H1 (cell line): ENCODE measurements at regions not wholly inside any gene's neighbourhood (a gene's known extent, or its start where the extent isn't known, plus 50 kb on each side); places are given as distances from the start of the nearest gene placed in this dataset.

Source experiments
- CTCF ChIA-PET: fragments of 300-600 bp; sonication (Branson Sonifier 250); formaldehyde crosslinking; loops from one replicate; lab custom pipeline; 2021; ENCODE audit not compliant: partially characterized antibody; lab: Charles Lee
- POLR2A ChIA-PET: fragments of 300-600 bp; sonication (Branson Sonifier 250); formaldehyde crosslinking; loops from one replicate; lab custom pipeline; 2021; ENCODE audit warnings: inconsistent platforms; ENCODE audit not compliant: partially characterized antibody; lab: Charles Lee
- DNase-seq, 2 experiments: peaks; one replicate each; pipeline versions ENCODE4 v3.0.0 to v3.0.0-alpha.2; 2010 to 2022; ENCODE audit warnings: low spot score in 2 of 2, low read depth in 1 of 2, mixed read lengths in 1 of 2
- FAIRE-seq: peaks from 2 replicates; lab custom pipeline; 2011; peaks lifted over from hg19 to GRCh38; lab: Jason Lieb, UNC
- H2AFZ ChIP-seq: 2 replicates; pipeline ENCODE4 v1.8.1; 2012; ENCODE audit warnings: low read length, inconsistent platforms
- H2AK5ac ChIP-seq: 2 replicates; pipeline ENCODE4 v1.6.1; 2013; ENCODE audit warnings: low read depth, low read length
- H2BK120ac ChIP-seq: replicated peaks from 2 replicates; pipeline ENCODE3; 2013; ENCODE audit warnings: low read depth, low read length, inconsistent platforms
- H2BK12ac ChIP-seq: 2 replicates; pipeline ENCODE4 v1.6.1; 2013; ENCODE audit warnings: low read depth, low read length
- H2BK15ac ChIP-seq: 2 replicates; pipeline ENCODE4 v1.6.1; 2013; ENCODE audit warnings: low read length
- H2BK20ac ChIP-seq: 2 replicates; pipeline ENCODE4 v1.6.1; 2013; ENCODE audit warnings: low read length
- H2BK5ac ChIP-seq: 2 replicates; pipeline ENCODE4 v1.6.1; 2013; ENCODE audit warnings: low read depth, low read length
- H3K14ac ChIP-seq: 2 replicates; pipeline ENCODE4 v1.6.1; 2013; ENCODE audit warnings: inconsistent platforms; ENCODE audit not compliant: insufficient read length
- H3K18ac ChIP-seq: 2 replicates; pipeline ENCODE4 v1.6.1; 2013; ENCODE audit warnings: low read length; ENCODE audit errors: extremely low read depth
- H3K23ac ChIP-seq: 2 replicates; pipeline ENCODE4 v1.6.1; 2013; ENCODE audit warnings: inconsistent platforms; ENCODE audit not compliant: insufficient read length
- H3K23me2 ChIP-seq: 2 replicates; pipeline ENCODE4 v1.6.1; 2013; ENCODE audit warnings: low read depth, low read length
- H3K27ac ChIP-seq: 2 replicates; pipeline ENCODE4 v1.6.1; 2011; ENCODE audit warnings: low read depth, low read length, inconsistent platforms
- H3K27me3 ChIP-seq, 4 experiments: replicated peaks in 1 of 4; 1 replicate in 1 of 4; 2 replicates in 3 of 4; pipeline versions ENCODE4 v1.6.1 to v1.8.1; 2011 to 2013; ENCODE audit warnings: low read length in 3 of 4, mild to moderate bottlenecking in 3 of 4, inconsistent platforms in 2 of 4, mixed read lengths in 2 of 4, moderate library complexity in 1 of 4; ENCODE audit not compliant: control insufficient read depth in 3 of 4, insufficient read depth in 3 of 4; ENCODE audit errors: extremely low read depth in 1 of 4
- H3K36me3 ChIP-seq, 4 experiments: 2 replicates each; pipeline versions ENCODE4 v1.6.1 to v1.8.1; 2011 to 2013; ENCODE audit warnings: mild to moderate bottlenecking in 4 of 4, low read length in 3 of 4, moderate library complexity in 2 of 4, control low read depth in 1 of 4, inconsistent platforms in 1 of 4; ENCODE audit not compliant: insufficient read depth in 4 of 4, control insufficient read depth in 2 of 4
- H3K4ac ChIP-seq: replicated peaks from 2 replicates; pipeline ENCODE3; 2013; ENCODE audit warnings: low read length, low read depth, mixed read lengths, inconsistent platforms; ENCODE audit not compliant: insufficient read length
- H3K4me1 ChIP-seq, 4 experiments: replicated peaks in 1 of 4; 1 replicate in 1 of 4; 2 replicates in 3 of 4; pipeline versions ENCODE4 v1.6.1 to v1.8.1; 2011 to 2013; ENCODE audit warnings: low read length in 3 of 4, inconsistent platforms in 2 of 4, mixed read lengths in 1 of 4; ENCODE audit not compliant: insufficient read depth in 4 of 4, control insufficient read depth in 3 of 4
- H3K4me2 ChIP-seq, 2 experiments: 2 replicates each; pipeline versions ENCODE4 v1.6.1 to v1.8.1; 2011 to 2013; ENCODE audit warnings: low read depth in 2 of 2, low read length in 2 of 2, control low read depth in 1 of 2, inconsistent platforms in 1 of 2, mild to moderate bottlenecking in 1 of 2; ENCODE audit not compliant: insufficient read depth in 1 of 2
- H3K4me3 ChIP-seq, 4 experiments: fragments of 200-600, 300-600 bp in 1 of 4; sonication (generic), shearing (Covaris generic), sonication (Bioruptor Twin) in 1 of 4; 2 replicates each; pipeline versions ENCODE4 v1.5.1 to v1.8.1; 2011 to 2016; ENCODE audit warnings: low read length in 4 of 4, low read depth in 3 of 4, control low read depth in 2 of 4, inconsistent platforms in 2 of 4, mild to moderate bottlenecking in 2 of 4, mixed read lengths in 1 of 4, moderate library complexity in 1 of 4; ENCODE audit not compliant: insufficient read depth in 2 of 4; ENCODE audit errors: extremely low read depth in 1 of 4
- H3K56ac ChIP-seq: replicated peaks from 2 replicates; pipeline ENCODE3; 2013; ENCODE audit warnings: low read depth, mild to moderate bottlenecking, mixed read lengths, low read length, inconsistent platforms; ENCODE audit not compliant: insufficient read length
- H3K79me1 ChIP-seq: 2 replicates; pipeline ENCODE4 v1.6.1; 2013; ENCODE audit warnings: low read depth, low read length, control low read depth
- H3K79me2 ChIP-seq, 2 experiments: 2 replicates each; pipeline versions ENCODE4 v1.6.1 to v1.8.1; 2012 to 2013; ENCODE audit warnings: low read length in 2 of 2, mild to moderate bottlenecking in 2 of 2, inconsistent platforms in 1 of 2; ENCODE audit not compliant: insufficient read depth in 2 of 2, control insufficient read depth in 1 of 2
- H3K9ac ChIP-seq, 4 experiments: replicated peaks in 1 of 4; 1 replicate in 1 of 4; 2 replicates in 3 of 4; pipeline versions ENCODE4 v1.6.1 to v1.8.1; 2011 to 2013; ENCODE audit warnings: low read depth in 3 of 4, low read length in 3 of 4, control low read depth in 2 of 4, mild to moderate bottlenecking in 2 of 4, moderate library complexity in 2 of 4, inconsistent platforms in 1 of 4; ENCODE audit errors: extremely low read depth in 1 of 4
- H3K9me3 ChIP-seq, 2 experiments: 2 replicates each; pipeline versions ENCODE4 v1.6.1 to v1.8.1; 2012 to 2013; ENCODE audit warnings: mild to moderate bottlenecking in 2 of 2, moderate library complexity in 2 of 2, control low read depth in 1 of 2, inconsistent platforms in 1 of 2, low read depth in 1 of 2, low read length in 1 of 2, mixed read lengths in 1 of 2; ENCODE audit not compliant: insufficient read depth in 2 of 2
- H4K20me1 ChIP-seq, 2 experiments: replicated peaks in 1 of 2; 2 replicates each; pipeline versions ENCODE3 to v1.8.1; 2011 to 2013; ENCODE audit warnings: inconsistent platforms in 2 of 2, low read length in 2 of 2, mild to moderate bottlenecking in 1 of 2; ENCODE audit not compliant: insufficient read depth in 2 of 2, control insufficient read depth in 1 of 2
- H4K5ac ChIP-seq: 2 replicates; pipeline ENCODE4 v1.6.1; 2013; ENCODE audit warnings: low read length, low read depth, mixed read lengths, inconsistent platforms; ENCODE audit not compliant: insufficient read length
- H4K8ac ChIP-seq: 2 replicates; pipeline ENCODE4 v1.8.0; 2013; ENCODE audit warnings: mild to moderate bottlenecking, moderate library complexity, low read length, inconsistent platforms; ENCODE audit not compliant: insufficient read depth; ENCODE audit errors: extremely low read depth
- H4K91ac ChIP-seq: replicated peaks from 2 replicates; pipeline ENCODE3; 2013; ENCODE audit warnings: low read length, mixed read lengths, inconsistent platforms; ENCODE audit not compliant: insufficient read length
- BCL11A ChIP-seq, 2 experiments: IDR thresholded peaks; one replicate each; pipeline ENCODE4 v1.6.1; 2011; ENCODE audit warnings: low read depth in 2 of 2, low read length in 2 of 2, mild to moderate bottlenecking in 2 of 2
- EP300 ChIP-seq, 2 experiments: IDR thresholded peaks; 1 replicate in 1 of 2; 2 replicates in 1 of 2; pipeline ENCODE4 v1.6.1; 2011 to 2012; ENCODE audit warnings: low read depth in 2 of 2, low read length in 2 of 2, mild to moderate bottlenecking in 2 of 2, borderline replicate concordance in 1 of 2, inconsistent platforms in 1 of 2, moderate library complexity in 1 of 2
- PHF8 ChIP-seq: fragments of 200-600 bp; sonication (generic); conservative IDR thresholded peaks from 2 replicates; pipeline ENCODE4 v1.7.1; 2012; ENCODE audit warnings: low read depth, mild to moderate bottlenecking, inconsistent platforms, low read length, moderate library complexity
- RAD21 ChIP-seq, 2 experiments: IDR thresholded peaks in 1 of 2; conservative IDR thresholded peaks in 1 of 2; 2 replicates each; pipeline ENCODE4 v1.6.1; 2011; ENCODE audit warnings: low read depth in 2 of 2, low read length in 2 of 2, improper control_type of control experiment in 1 of 2, inconsistent platforms in 1 of 2, mild to moderate bottlenecking in 1 of 2, moderate library complexity in 1 of 2
- SIN3A ChIP-seq, 2 experiments: IDR thresholded peaks in 1 of 2; conservative IDR thresholded peaks in 1 of 2; 2 replicates each; pipeline ENCODE4 v1.6.1; 2011 to 2012; ENCODE audit warnings: low read length in 2 of 2, improper control_type of control experiment in 1 of 2, low read depth in 1 of 2, mild to moderate bottlenecking in 1 of 2
- SUZ12 ChIP-seq: fragments of 200-600 bp; sonication (generic); IDR thresholded peaks from 2 replicates; pipeline ENCODE4 v1.6.1; 2012; ENCODE audit warnings: mild to moderate bottlenecking, inconsistent platforms, low read length, moderate library complexity, mixed read lengths
- WGBS, 2 experiments: shearing (Covaris generic) in 1 of 2; methylation state at CpG; one replicate each; pipeline versions ENCODE4 v1.1.6 to v1.1.7; 2013 to 2015; ENCODE audit warnings: low lambda C conversion rate in 2 of 2, mixed read lengths in 2 of 2, inconsistent platforms in 1 of 2, low coverage in 1 of 2, missing lambda C conversion rate in 1 of 2; ENCODE audit not compliant: insufficient replicate concordance in 2 of 2, insufficient coverage in 1 of 2, insufficient read length in 1 of 2; ENCODE audit errors: extremely low coverage in 1 of 2, missing lambda C conversion rate in 1 of 2; 5-methylcytosine and 5-hydroxymethylcytosine counted together

DNA sequence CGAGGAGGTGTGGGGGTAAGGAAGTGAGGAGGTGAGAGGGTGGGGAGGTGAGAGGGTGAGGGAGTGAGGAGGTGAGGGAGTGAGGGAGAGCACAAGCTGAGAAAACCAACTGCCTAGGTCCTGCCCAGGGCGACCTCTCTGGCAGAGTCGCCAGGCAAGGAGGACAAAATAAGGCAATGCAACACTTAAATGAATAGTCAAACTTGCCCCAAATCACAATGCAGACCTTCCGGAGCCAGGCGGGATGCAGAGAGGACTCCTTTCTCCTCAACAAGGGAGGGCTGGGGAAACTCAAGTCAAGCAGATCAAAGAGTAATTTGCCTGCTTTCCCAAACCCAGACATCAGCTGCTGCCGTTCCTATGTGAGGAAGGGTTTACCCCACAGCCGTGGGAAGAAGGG lies 86.0 kb downstream of the CCDC185 start:
- Histone ChIP-seq H3K4me2 (peak overlapping the region; percentile 44 to 59; a peak in 3 of 4 replicates), H4K5ac (no peak overlapping the region), H3K23me2 (0 out of 2 replicates have a peak, but pooled peaks cover 2% of the 10 kb centered on the region), H2BK120ac (no peak overlapping the region), H3K9ac (no peak overlapping the region), H3K4ac (no peak overlapping the region), H4K91ac (peak overlapping the region; percentile 46), H3K56ac (no peak overlapping the region), H3K79me2 (no peaks in the 10 kb centered on the region), H2BK5ac (no peak overlapping the region), H3K14ac (no peak overlapping the region), H3K79me1 (no peaks in the 10 kb centered on the region), H3K23ac (no peak overlapping the region), H3K27ac (no peak overlapping the region), H2BK12ac (0 out of 2 replicates have a peak overlapping the region, but pooled peaks have one; percentile 80), H2BK20ac (0 out of 2 replicates have a peak overlapping the region, but pooled peaks have one; percentile 9), H3K9me3 (no peaks in the 10 kb centered on the region), H4K8ac (no peak overlapping the region), H2AFZ (peak overlapping the region; percentile 89), H3K36me3 (no peaks in the 10 kb centered on the region), H3K18ac (no peak overlapping the region), H3K4me1 (peaks cover 5 to 11% (median 8%) of the 10 kb centered on the region in 4 experiments), H2BK15ac (no peak overlapping the region), H2AK5ac (no peak overlapping the region), H3K27me3 (peaks cover 0 to 2% (median 0%) of the 10 kb centered on the region in 4 experiments; a peak in 1 of 7 replicates), H3K4me3 (peak overlapping the region in 1 of 4 experiments; percentile 14; a peak in 3 of 8 replicates), H4K20me1 (peaks cover 0 to 2% of the 10 kb centered on the region in 2 experiments)
- 48 to 100% methylated on average over 1 to 6 of the region's 7 CpGs for WGBS, 2 experiments
- no peak for FAIRE-seq
- POLR2A ChIA-PET, result interaction anchor here (0.6 to 0.8 kb wide), 2 partner anchors 48 to 78 kb away, joined by 3 read pairs; no protein-coding TSS in a partner anchor
- DNase-seq, result no peak
- CTCF ChIA-PET, result interaction anchor here (0.8 to 1.6 kb wide), 6 partner anchors 10 to 389 kb away, joined by 3 to 5 read pairs (median 4); no protein-coding TSS in a partner anchor
- TF ChIP-seq SUZ12 (no peak), BCL11A (IDR thresholded peaks at IDR 0.05; ENCODE audit: low read depth in 2 of 2, low read length in 2 of 2) (no peak), PHF8 (no peak), EP300 (IDR thresholded peaks at IDR 0.05; ENCODE audit: borderline replicate concordance in 1 of 2, low read depth in 2 of 2, low read length in 2 of 2) (no peak), SIN3A (conservative IDR thresholded peaks at IDR 0.05 in 1 of 2, IDR thresholded peaks at IDR 0.05 in 1 of 2; ENCODE audit: low read depth in 1 of 2, low read length in 2 of 2) (no peak), RAD21 (IDR thresholded peaks at IDR 0.05 in 1 of 2, conservative IDR thresholded peaks at IDR 0.05 in 1 of 2; ENCODE audit: low read depth in 2 of 2, low read length in 2 of 2) (no peak)
